Ishikawa (cell line): ENCODE measurements at regions not wholly inside any gene's neighbourhood (a gene's known extent, or its start where the extent isn't known, plus 50 kb on each side); places are given as distances from the start of the nearest gene placed in this dataset.

ENCODE experiments used
- CREB1 ChIP-seq: IDR thresholded peaks from 2 replicates; pipeline ENCODE4 v1.6.1; 2012; ENCODE audit warnings: low read depth
- EP300 ChIP-seq: IDR thresholded peaks from 2 replicates; pipeline ENCODE4 v1.6.1; 2012; ENCODE audit warnings: borderline replicate concordance
- FOXM1 ChIP-seq: IDR thresholded peaks from 2 replicates; pipeline ENCODE4 v1.6.1; 2012; ENCODE audit warnings: low read depth, borderline replicate concordance
- TAF1 ChIP-seq: IDR thresholded peaks from 2 replicates; pipeline ENCODE4 v1.6.1; 2012; ENCODE audit warnings: low read depth, mild to moderate bottlenecking
- TCF12 ChIP-seq: IDR thresholded peaks from 2 replicates; pipeline ENCODE4 v1.6.1; 2012; ENCODE audit warnings: low read depth
- TEAD4 ChIP-seq: IDR thresholded peaks from 2 replicates; pipeline ENCODE4 v1.6.1; 2012
- YY1 ChIP-seq: IDR thresholded peaks from 2 replicates; pipeline ENCODE4 v1.6.1; 2012; ENCODE audit warnings: low read depth
- ZBTB7A ChIP-seq: IDR thresholded peaks from 2 replicates; pipeline ENCODE4 v1.6.1; 2012; ENCODE audit warnings: low read depth
- TF ChIP-seq, protein P1 (sequence below): IDR thresholded peaks from 2 replicates; pipeline ENCODE4 v1.6.1; 2012; ENCODE audit warnings: low read depth, mild to moderate bottlenecking
- TF ChIP-seq, protein P2 (sequence below): IDR thresholded peaks from 2 replicates; pipeline ENCODE4 v1.6.1; 2012
- TF ChIP-seq, protein P3 (sequence below): IDR thresholded peaks from 2 replicates; pipeline ENCODE4 v1.6.1; 2012

DNA sequence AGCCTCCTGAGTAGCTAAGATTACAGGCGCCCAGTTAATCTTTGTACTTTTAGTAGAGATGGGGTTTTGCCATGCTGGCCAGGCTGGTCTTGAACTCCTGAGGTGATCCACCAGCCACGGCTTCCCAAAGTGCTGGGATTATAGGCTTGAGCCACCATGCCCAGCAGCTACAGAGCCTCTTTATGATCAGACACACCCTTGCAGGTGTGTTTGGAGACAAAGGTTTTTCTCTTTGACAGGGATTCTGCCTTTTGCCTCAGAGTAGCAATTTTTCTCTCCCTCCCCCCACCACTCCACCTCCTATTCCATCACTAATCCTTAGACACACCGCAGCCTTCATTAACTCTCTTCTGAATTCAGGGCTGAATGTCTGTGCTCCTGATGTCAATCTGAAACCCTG, 152.2 kb upstream of the NFIA start:
- TF ChIP-seq TCF12 = no peak
- TF ChIP-seq FOXM1 = no peak
- TF ChIP-seq, protein P1, sequence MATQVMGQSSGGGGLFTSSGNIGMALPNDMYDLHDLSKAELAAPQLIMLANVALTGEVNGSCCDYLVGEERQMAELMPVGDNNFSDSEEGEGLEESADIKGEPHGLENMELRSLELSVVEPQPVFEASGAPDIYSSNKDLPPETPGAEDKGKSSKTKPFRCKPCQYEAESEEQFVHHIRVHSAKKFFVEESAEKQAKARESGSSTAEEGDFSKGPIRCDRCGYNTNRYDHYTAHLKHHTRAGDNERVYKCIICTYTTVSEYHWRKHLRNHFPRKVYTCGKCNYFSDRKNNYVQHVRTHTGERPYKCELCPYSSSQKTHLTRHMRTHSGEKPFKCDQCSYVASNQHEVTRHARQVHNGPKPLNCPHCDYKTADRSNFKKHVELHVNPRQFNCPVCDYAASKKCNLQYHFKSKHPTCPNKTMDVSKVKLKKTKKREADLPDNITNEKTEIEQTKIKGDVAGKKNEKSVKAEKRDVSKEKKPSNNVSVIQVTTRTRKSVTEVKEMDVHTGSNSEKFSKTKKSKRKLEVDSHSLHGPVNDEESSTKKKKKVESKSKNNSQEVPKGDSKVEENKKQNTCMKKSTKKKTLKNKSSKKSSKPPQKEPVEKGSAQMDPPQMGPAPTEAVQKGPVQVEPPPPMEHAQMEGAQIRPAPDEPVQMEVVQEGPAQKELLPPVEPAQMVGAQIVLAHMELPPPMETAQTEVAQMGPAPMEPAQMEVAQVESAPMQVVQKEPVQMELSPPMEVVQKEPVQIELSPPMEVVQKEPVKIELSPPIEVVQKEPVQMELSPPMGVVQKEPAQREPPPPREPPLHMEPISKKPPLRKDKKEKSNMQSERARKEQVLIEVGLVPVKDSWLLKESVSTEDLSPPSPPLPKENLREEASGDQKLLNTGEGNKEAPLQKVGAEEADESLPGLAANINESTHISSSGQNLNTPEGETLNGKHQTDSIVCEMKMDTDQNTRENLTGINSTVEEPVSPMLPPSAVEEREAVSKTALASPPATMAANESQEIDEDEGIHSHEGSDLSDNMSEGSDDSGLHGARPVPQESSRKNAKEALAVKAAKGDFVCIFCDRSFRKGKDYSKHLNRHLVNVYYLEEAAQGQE = no peak
- TF ChIP-seq CREB1 = no peak
- TF ChIP-seq EP300 = no peak
- no peak for TF ChIP-seq TEAD4
- TF ChIP-seq, protein P2, sequence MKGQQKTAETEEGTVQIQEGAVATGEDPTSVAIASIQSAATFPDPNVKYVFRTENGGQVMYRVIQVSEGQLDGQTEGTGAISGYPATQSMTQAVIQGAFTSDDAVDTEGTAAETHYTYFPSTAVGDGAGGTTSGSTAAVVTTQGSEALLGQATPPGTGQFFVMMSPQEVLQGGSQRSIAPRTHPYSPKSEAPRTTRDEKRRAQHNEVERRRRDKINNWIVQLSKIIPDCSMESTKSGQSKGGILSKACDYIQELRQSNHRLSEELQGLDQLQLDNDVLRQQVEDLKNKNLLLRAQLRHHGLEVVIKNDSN = no peak
- no peak for TF ChIP-seq YY1
- TF ChIP-seq ZBTB7A = no peak
- no peak for TF ChIP-seq TAF1
- TF ChIP-seq, protein P3, sequence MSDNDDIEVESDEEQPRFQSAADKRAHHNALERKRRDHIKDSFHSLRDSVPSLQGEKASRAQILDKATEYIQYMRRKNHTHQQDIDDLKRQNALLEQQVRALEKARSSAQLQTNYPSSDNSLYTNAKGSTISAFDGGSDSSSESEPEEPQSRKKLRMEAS = no peak
